C4-2B (cell line): ENCODE measurements at regions not wholly inside any gene's neighbourhood (a gene's known extent, or its start where the extent isn't known, plus 50 kb on each side); places are given as distances from the start of the nearest gene placed in this dataset.
"Not testable (repeated sequence)": the region's sequence is repeated elsewhere in the genome, so short reads cannot be mapped to it uniquely, and the experiment has no call there.

Source experiments
- H3K27ac ChIP-seq: fragments of 450-650 bp; 2 replicates; pipeline ENCODE4 v1.5.1; 2017
- ZFX ChIP-seq: fragments of 450-650 bp; IDR thresholded peaks from 2 replicates; pipeline ENCODE4 v1.6.1; 2017
- TF ChIP-seq, protein P1 (sequence below): fragments of 450-650 bp; conservative IDR thresholded peaks from 2 replicates; pipeline ENCODE4 v1.5.1; 2017; ENCODE audit warnings: mild to moderate bottlenecking

DNA sequence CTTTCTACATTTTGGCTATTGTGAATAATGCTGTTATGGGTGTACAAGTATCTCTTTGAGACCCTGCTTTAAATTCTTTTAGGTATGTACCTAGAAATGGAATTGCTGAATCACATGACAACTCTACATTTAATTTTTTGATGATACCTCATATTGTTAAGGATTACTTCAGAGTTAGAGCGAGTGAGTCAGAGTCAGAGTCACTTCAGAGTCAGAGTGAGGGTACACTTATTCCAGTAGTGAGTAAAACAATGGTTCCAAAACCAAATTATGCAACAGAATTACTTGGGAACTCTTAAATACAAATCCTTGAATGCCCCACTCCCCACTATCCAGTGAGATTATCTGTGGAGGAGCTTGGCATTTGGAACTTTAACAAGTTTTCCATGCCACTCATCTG is 50.3 kb upstream of the SNRK start:
- no peak for TF ChIP-seq ZFX
- TF ChIP-seq, protein P1, sequence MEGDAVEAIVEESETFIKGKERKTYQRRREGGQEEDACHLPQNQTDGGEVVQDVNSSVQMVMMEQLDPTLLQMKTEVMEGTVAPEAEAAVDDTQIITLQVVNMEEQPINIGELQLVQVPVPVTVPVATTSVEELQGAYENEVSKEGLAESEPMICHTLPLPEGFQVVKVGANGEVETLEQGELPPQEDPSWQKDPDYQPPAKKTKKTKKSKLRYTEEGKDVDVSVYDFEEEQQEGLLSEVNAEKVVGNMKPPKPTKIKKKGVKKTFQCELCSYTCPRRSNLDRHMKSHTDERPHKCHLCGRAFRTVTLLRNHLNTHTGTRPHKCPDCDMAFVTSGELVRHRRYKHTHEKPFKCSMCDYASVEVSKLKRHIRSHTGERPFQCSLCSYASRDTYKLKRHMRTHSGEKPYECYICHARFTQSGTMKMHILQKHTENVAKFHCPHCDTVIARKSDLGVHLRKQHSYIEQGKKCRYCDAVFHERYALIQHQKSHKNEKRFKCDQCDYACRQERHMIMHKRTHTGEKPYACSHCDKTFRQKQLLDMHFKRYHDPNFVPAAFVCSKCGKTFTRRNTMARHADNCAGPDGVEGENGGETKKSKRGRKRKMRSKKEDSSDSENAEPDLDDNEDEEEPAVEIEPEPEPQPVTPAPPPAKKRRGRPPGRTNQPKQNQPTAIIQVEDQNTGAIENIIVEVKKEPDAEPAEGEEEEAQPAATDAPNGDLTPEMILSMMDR = no peak
- H3K27ac ChIP-seq = no peak overlapping the region

DNA sequence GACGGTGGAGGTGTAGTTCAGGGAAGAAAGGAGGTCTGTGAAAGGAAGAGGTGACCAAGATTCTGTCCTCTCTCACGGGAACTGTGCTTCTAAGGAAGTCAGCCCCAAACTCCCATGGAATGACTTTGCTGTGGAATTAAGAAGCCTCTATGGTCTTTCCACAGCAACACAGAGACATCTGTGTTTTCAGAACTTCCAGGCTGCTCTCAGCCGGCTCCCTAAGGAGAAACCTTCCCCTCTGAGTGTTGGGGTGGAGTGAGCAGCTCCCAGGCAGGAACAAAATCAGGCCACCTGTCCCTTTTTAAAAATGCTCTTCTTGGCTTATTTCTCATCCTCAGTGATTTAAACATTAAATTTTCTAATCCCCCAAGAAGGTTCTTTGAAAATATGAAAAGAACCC is 53.3 kb upstream of the SNRK start:
- TF ChIP-seq, protein P1 = no peak
- no peak for TF ChIP-seq ZFX
- no peak overlapping the region for H3K27ac ChIP-seq

DNA sequence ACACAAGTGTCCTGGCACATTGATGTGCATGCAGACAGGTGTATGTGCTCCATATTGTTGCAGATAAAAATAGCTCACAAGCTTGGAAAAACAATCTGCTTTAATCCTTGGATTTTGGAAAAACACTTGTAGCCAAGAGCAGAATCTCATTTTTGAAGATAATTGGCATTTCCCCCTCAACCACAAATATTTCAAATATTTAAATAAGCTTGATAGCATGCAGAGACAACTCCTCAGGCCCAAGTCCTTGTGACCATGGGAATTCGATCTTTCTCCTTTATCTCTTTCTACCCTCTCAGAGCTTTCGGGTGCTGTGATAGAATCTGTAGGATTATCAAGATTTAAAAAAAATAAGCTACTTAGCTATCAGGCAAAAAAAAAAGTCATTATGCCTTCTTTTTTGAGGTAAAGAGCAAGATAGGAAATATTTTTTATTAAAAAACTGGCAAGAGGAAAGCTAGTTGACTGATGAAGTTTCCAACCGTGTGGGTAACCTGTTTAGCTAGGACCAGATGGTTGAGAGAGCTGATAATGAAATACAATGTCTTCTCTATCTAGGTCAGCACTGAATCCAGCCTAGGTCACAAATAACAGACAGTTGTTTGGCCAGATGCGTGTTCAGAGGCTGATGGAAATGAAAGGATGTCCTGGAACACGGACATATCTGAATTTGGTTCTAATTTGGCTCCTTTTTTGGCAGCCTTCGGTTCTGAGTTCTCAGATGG is 54.9 kb upstream of the SNRK start:
- TF ChIP-seq, protein P1 = no peak
- no peak for TF ChIP-seq ZFX
- no peak overlapping the region for H3K27ac ChIP-seq

DNA sequence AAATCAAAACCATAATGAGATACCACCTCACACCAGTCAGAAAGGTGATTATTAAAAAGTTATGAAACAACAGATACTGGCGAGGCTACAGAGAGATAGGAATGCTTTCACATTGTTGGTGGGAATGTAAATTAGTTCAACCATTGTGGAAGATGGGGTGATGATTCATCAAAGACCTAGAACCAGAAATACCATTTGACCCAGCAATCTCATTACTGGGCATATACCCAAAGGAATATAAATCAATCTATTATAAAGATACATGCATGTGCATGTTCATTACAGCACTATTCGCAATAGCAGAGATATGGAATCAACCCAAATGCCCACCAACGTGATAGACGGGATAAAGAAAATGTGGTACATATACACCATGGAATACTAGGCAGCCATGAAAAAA is 56.5 kb upstream of the SNRK start:
- not testable (repeated sequence) for H3K27ac ChIP-seq

DNA sequence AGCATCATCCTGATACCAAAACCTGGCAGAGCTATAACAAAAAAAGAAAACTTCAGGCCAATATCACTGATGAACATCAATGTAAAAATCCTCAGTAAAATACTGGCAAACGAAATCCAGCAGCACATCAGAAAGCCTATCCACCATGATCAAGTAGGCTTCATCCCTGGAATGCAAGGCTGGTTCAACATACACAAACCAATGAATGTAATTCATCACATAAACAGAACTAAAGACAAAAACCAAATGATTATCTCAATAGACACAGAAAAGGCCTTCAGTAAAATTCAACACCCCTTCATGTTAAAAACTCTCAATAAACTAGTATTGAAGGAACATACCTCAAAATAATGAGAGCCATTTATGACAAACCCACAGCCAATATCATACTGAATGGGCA is 58.7 kb upstream of the SNRK start:
- H3K27ac ChIP-seq = not testable (repeated sequence)

DNA sequence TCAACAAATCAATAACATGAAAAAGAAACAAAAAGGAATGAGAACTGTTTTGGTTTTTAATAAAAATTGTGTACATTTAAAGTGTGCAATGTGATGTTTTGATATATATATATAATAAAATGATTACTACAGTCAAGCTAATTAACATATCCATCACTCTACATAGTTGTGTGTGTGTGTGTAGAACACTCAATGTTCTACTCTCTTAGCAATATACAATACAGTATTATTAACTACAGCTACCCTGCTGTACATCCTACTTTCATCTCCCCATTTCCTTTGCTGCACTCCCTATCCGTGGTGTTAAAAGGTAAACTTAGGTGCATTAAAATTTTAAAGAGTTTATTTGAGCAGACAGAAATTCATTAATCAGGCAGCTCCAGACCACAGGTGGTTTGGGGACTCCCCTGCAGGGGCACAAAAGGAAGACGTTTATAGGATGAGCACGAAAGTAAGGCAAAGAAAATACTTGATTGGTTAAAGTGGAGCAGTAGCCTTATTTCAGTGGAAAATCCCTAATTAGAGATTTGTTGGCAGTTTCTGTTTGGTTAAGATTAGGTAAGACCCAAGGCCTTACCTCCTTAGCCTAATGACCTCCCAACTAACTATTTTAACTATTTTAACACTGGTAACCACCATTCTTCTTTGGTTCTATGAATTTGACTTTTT is 61.8 kb upstream of the SNRK start:
- no peak overlapping the region for H3K27ac ChIP-seq
- TF ChIP-seq ZFX = no peak
- TF ChIP-seq, protein P1 = no peak

DNA sequence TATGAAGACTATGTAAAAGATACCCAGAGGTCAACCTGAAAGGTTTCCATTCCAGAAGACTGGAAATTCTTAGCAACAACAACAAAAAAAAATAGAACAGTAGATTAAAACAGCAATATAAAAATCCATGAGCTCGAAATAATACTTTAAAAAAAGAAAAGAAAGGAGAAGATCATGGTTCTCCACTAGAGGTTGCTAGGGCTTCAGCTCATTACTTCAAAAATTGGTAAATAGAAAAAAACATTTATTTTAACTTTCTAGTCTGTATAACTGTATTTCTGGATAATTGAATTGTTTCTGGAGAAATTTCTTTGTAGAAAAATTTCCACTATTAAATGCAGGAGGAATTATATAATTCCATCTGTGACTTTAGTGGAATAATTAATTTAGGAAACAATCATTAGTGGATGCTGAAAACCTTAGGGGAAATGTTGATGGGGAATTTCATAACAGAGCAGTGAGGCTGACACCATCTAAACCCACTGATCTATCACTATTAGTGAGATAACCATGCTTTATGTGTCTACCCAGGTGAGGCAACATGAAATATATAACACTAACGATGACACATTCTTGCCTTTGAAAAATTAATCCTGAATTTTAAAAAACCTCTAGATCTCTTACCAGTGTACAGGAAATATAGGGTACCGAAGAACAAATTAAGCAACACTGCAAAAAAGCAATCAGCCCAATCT is 62.5 kb upstream of the SNRK start:
- TF ChIP-seq ZFX = no peak
- TF ChIP-seq, protein P1 = peak; percentile 44

DNA sequence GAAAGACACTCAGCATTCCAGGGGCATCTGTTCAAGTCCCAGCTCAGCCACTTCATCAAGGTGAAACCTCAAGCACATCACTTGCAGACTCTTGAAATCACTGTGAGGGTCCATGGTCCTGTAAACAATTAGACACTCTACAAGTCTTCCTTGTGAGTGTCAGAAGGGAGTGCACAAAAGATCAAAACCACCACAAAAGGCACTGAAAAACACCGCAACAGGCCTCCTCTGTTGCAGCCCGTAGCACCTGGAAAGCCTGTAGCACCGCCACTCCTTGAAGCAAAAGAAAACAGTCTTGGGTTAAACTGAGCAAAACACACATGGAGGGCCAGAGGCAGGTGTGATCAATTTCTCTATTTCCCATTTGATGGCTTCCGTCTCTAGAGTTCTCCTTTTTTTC is 63.8 kb upstream of the SNRK start:
- TF ChIP-seq, protein P1 = no peak
- no peak for TF ChIP-seq ZFX
- no peak overlapping the region for H3K27ac ChIP-seq

More for the DNA sequence above, 62.5 kb upstream of the SNRK start:
- no peak overlapping the region for H3K27ac ChIP-seq
